NCI-H1417 (cell line): ENCODE measurements at regions not wholly inside any gene's neighbourhood (a gene's known extent, or its start where the extent isn't known, plus 50 kb on each side); places are given as distances from the start of the nearest gene placed in this dataset.
"Not testable (repeated sequence)": the region's sequence is repeated elsewhere in the genome, so short reads cannot be mapped to it uniquely, and the experiment has no call there.

Experiments
- DNase-seq, 3 experiments: peaks; one replicate each; lab custom pipeline; 2025; lab: John Stamatoyannopoulos, UW

DNA sequence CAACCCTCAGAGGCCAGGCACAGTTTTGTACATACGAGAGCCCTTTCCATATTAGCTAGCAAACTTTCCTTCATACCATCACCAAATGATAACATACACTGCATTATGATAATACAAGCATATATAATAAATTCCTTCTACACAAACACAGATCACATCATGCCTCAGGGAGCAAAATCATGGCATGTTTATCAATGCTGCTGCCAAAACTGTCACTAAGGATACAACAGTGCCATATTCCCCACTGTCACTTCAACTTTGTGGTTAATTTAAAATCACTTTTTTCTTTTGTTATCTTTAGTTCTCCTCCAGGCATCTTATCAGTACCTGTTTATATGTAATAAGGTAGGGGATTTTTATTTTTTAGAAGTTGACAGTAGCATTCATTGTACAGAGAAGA lies 196.3 kb downstream of the EPM2A start:
- DNase-seq, result no peak

- DNase-seq, result no peak
These were observed 195.5 kb downstream of the EPM2A start for GRCh38 chr6:145539831-145540230.

- no peak for DNase-seq
These were observed 194.6 kb downstream of the EPM2A start for GRCh38 chr6:145540741-145541140.

DNA sequence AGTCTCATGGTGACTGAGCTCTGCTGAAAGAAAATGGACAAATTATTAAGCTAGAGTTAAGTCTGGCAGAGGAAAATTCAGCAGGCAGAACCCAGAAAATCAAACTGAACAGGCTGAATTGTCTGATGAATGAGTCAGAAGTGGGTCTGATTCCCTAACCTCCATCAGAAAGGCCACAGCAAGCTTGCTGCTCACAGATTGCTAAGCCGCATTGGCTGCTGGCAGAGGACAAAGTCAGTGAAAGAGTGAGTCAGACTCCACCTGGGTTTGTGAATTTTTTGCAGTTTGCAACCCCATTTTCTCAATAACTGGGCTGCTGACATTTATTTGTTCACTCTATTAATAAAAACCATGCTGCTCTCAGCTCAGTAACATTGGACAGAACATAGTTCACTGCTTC lies 191.3 kb downstream of the EPM2A start:
- no peak for DNase-seq

DNA sequence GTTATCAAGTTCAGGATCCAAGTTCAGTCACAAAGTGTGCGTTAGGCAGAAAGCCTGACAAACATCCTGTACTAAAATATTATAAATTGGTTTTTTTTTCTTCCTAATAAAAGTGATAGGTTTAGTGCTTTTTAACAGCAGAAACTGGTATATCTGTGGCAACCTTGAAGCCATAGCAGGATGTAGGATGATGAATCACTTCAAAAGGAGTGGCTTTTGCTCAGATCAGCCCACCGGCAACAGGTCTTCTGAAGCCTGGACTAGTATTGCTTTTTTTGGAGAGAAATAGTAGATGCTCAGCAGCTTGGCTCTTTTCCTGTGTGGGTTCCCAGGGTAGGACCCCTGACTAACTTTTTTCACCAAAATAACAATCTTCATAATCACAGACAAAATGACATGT lies 190.8 kb downstream of the EPM2A start:
- DNase-seq, result no peak

GRCh38 chr6:145546265-145546664 lies 189.1 kb downstream of the EPM2A start:
- DNase-seq, result no peak

DNA sequence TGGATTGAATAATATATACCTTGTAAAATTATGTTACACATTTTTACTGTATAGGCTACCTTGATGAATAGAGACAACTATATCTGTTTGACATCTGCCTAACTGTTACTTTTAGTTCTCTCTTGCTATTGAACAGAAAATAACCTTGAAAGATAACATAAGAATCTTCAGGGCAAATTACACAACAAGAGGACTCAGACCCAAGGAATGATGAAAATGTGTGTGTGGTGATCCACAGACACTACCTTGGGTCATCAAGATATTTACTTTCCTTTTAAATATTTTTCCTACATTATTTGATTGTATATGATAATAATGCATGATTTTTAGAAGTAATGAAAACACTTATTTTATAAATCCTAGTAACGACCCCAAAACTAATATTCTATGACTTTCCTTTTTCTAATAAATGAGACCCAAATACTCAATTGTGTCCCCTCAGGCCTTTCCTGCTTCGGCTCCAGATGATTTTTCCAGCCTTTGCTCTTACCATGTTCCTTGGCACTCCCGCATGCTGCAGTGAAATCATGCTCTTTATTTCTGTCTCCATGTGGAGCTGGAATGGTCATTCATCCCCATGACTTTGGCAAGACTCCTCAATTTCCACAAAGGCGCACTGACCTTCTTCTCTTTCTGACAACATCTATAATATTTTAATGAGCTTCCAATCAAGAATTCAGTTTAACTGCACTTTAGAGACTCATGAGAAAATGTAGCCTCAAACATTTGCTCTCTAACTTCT lies 187.6 kb downstream of the EPM2A start:
- DNase-seq, result no peak

- no peak for DNase-seq
These were observed 186.2 kb downstream of the EPM2A start for GRCh38 chr6:145548933-145549648.

GRCh38 chr6:145551164-145551563 lies 184.2 kb downstream of the EPM2A start:
- DNase-seq, result no peak

DNA sequence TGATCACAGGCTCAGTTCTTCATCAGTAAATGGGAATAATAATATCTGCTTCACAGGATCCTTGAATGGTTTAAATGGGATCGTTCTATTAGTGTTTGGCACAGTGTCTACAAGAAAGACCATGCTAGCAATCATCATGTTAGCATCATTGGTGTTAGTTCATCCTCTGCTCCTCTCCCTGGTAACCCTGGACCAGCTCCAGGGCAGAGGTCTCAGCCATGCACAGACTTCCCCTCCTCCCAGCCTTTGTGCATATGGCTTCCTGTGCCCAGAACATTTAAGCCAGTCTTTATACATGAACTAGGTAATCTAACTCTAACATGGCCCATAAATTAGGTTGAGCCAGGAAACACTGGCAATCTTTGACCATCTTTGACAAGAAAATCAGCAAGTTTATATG lies 180.2 kb downstream of the EPM2A start:
- DNase-seq, result no peak

GRCh38 chr6:145557474-145557873 lies 177.8 kb downstream of the EPM2A start:
- no peak for DNase-seq

- peak in 1 of 3 experiments; percentile 8 for DNase-seq
These were observed 175.5 kb downstream of the EPM2A start for GRCh38 chr6:145559836-145560235.

DNA sequence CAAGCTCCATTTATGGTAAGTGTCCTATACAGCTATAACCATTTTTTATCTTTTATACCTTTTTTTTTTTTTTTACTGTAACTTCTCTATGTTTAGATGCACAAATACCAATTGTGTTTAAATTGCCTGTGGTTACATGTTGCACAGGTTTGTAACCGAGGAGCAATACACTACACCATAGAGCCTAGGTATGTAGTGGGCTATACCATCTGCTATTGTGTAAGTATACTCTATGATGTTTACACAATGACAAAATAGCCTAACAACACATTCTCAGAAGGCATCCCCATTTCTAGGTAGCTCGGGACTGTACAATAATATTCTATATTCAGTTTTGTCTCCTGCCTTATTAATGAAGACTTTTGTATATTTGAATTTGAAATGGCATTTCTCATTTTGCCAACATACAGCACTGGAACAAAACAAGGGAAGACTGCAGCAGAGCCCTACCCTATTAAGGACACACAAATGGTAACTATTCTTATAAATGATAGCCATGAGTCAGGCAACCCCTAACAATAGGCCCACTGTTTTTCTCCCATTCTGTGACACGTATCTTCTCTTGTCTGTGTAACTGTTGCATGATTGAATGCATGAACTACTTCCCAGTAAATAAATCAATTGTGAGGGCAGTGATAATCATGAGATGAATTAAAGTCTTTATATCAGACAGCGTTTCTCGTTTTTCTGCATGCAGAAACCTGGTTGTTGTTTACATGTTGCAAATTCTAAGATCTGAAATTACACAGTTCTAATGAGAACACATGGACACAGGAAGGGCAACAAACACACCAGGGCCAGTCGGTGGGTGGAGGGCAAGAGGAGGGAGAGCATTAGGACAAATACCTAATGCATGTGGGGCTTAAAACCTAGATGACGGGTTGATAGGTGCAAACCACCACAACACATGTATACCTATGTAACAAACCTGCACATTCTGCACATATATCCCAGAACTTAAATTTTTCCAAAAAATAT lies 173.9 kb downstream of the EPM2A start:
- no peak for DNase-seq

DNA sequence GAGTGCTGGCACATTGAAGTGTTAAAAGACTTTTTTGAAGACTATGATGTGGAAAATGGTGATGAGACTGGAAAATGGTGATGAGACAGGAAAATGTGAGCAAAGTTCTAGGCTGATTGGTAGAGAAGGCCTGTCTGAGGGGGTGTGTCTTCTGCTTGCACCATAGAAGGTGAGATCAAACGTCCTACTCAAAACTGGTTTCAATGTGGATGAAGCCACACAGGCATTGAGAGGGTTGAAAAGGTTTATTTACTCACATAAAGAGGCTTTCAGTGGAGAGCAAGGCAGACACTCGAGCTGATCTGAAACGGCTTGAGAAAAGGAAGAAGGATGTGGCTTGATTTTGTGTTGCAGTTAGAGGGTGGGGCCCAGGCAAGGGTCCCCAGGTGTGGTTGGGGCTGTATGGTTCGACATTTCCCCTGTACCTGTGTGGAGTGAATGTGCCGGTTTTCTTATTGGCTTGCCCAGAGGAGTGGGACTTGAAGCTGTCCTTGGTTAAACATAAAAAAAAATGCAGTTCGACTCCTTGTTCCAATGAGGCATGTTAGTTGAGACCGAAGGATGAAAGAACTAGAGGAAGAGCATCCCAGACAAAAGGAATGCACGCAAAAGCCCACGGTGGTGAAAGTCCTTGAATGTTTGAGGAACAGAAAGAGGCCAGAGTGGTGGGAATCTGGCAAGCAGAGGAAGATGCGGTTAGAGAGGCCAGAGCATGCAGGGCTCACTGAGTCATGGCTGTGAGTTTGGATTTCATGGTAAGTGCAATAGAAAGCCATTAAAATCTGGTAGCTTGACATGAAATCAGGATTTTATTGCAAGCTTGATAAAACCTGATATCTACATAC lies 172.3 kb downstream of the EPM2A start:
- DNase-seq, result peak in 1 of 3 experiments; percentile 81

- no peak for DNase-seq
These were observed 170.8 kb downstream of the EPM2A start for GRCh38 chr6:145564553-145564952.

DNA sequence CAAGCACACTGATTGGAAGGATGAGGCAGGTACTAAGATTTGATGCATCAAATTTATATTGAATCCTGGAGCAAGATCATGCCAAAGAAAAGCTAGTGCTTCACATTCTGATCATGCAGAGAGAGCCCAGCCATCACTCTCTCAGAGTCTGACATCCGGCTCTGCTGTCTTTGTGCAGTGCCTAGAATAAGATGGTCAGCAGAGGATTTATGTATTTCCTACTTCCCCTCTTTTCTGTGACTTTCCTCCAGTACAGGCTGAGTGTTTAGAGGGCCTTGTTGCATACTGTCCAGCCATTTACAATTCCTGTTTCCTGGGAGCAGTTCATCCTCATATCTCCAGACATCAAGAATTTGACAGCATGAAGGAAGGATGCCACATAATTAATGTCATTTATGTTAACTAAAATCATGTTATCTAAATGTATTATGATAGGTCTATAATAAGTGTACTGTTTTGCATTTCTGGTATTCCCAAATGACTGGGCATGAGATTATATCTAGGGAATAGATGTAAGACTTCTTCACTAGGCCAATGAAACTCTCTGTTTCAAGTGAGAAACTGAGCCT lies 167.6 kb downstream of the EPM2A start:
- DNase-seq, result no peak

GRCh38 chr6:145569140-145569539 lies 166.2 kb downstream of the EPM2A start:
- DNase-seq, result peak in 2 of 3 experiments; percentile 43 to 44

- not testable (repeated sequence) for DNase-seq
These were observed 165.0 kb downstream of the EPM2A start for GRCh38 chr6:145570336-145570735.

DNA sequence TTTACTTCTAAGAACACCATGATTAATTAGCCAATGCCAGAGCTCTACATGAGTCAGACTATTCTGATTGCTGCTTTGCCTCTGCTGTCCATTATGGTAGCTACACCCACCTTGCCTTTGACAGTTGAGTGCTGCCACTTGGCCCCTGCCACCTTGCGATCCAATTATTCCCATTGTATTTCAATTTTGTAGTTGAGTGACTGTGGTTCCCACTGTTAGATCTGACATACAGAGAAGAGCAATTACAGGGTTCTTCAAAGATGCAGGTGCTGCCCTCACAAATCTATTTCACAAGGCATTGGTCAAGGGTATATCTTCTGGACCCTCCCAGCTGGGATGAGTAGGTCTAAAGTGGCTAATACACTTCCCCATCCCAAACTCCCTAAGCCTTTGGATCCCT lies 161.1 kb downstream of the EPM2A start:
- DNase-seq, result not testable (repeated sequence)
